Coronary artery (tissue), 2 donors: ENCODE measurements at regions not wholly inside any gene's neighbourhood (a gene's known extent, or its start where the extent isn't known, plus 50 kb on each side); places are given as distances from the start of the nearest gene placed in this dataset.

Experiments used
- DNase-seq: peaks from one replicate; pipeline ENCODE4 v3.0.0-alpha.2; 2017; ENCODE audit warnings: low spot score
- H3K27ac ChIP-seq, 2 donors: fragments of 200-600 bp; sonication (generic); one replicate each; pipeline ENCODE4 v1.5.1; 2016 to 2019
- H3K4me3 ChIP-seq: fragments of 200-600 bp; sonication (generic); 2 replicates; pipeline ENCODE4 v1.5.1; 2016; ENCODE audit warnings: mild to moderate bottlenecking, moderate library complexity
- CTCF ChIP-seq: fragments of 200-600 bp; sonication (generic); IDR thresholded peaks from one replicate; pipeline ENCODE4 v1.5.1; 2019; ENCODE audit warnings: antibody characterized with exemption

- no peak for TF ChIP-seq CTCF
- Histone ChIP-seq H3K4me3 (no peak overlapping the region), H3K27ac (no peak overlapping the region)
- DNase-seq, result no peak
Observed at GRCh38 chr13:106377341-106377740, 158.1 kb downstream of the EFNB2 start.

- no peak for TF ChIP-seq CTCF
- no peak for DNase-seq
- Histone ChIP-seq H3K27ac (no peak overlapping the region), H3K4me3 (no peak overlapping the region)
Observed at GRCh38 chr13:106376401-106377112, 158.9 kb downstream of the EFNB2 start.

- Histone ChIP-seq H3K4me3 (no peak overlapping the region), H3K27ac (no peak overlapping the region)
- no peak for TF ChIP-seq CTCF
- no peak for DNase-seq
Observed at GRCh38 chr13:106375085-106375484, 160.4 kb downstream of the EFNB2 start.

GRCh38 chr13:106374631-106375030, 160.8 kb downstream of the EFNB2 start:
- H3K4me3 ChIP-seq, result no peak overlapping the region
- no peak for DNase-seq
- H3K27ac ChIP-seq, result no peak overlapping the region
- no peak for TF ChIP-seq CTCF

- no peak for DNase-seq
- Histone ChIP-seq H3K4me3 (no peak overlapping the region), H3K27ac (no peak overlapping the region)
- TF ChIP-seq CTCF, result no peak
Observed at GRCh38 chr13:106373989-106374572, 161.4 kb downstream of the EFNB2 start.

- no peak for DNase-seq
- no peak for TF ChIP-seq CTCF
- Histone ChIP-seq H3K4me3 (no peak overlapping the region), H3K27ac (no peak overlapping the region)
Observed at GRCh38 chr13:106373304-106373988, 162.0 kb downstream of the EFNB2 start.
